ENCODE measurements at regions not wholly inside any gene's neighbourhood (a gene's known extent, or its start where the extent isn't known, plus 50 kb on each side); places are given as distances from the start of the nearest gene placed in this dataset.
"Not testable (repeated sequence)": the region's sequence is repeated elsewhere in the genome, so short reads cannot be mapped to it uniquely, and the experiment has no call there.

GRCh38 chr22:22811016-22812009 lies 76.3 kb upstream of the IGLL5 start:
- no peak for DNase-seq

- no peak for DNase-seq
Measured at GRCh38 chr22:22812031-22812905, 75.3 kb upstream of the IGLL5 start.

GRCh38 chr22:22813126-22814075 lies 74.2 kb upstream of the IGLL5 start:
- no peak for DNase-seq

GRCh38 chr22:22814666-22815396 lies 72.8 kb upstream of the IGLL5 start:
- no peak for DNase-seq

- DNase-seq: no peak
Measured at GRCh38 chr22:22815397-22816170, 72.0 kb upstream of the IGLL5 start.

- DNase-seq: no peak
Measured at GRCh38 chr22:22816171-22816514, 71.5 kb upstream of the IGLL5 start.

- DNase-seq: no peak
Measured at GRCh38 chr22:22816766-22817410, 70.7 kb upstream of the IGLL5 start.

- DNase-seq: no peak
Measured at GRCh38 chr22:22817468-22818201, 70.0 kb upstream of the IGLL5 start.

- no peak for DNase-seq
Measured at GRCh38 chr22:22818202-22818538, 69.4 kb upstream of the IGLL5 start.

GRCh38 chr22:22818861-22819855 lies 68.5 kb upstream of the IGLL5 start:
- peak; percentile 54 for DNase-seq

- no peak for DNase-seq
Measured at GRCh38 chr22:22820076-22820475, 67.5 kb upstream of the IGLL5 start.

GRCh38 chr22:22820626-22821025 lies 67.0 kb upstream of the IGLL5 start:
- DNase-seq: peak; percentile 63

- no peak for DNase-seq
Measured at GRCh38 chr22:22821340-22821739, 66.3 kb upstream of the IGLL5 start.

GRCh38 chr22:22822106-22822505 lies 65.5 kb upstream of the IGLL5 start:
- no peak for DNase-seq

- DNase-seq: not testable (repeated sequence)
Measured at GRCh38 chr22:22822553-22822952, 65.1 kb upstream of the IGLL5 start.

GRCh38 chr22:22823131-22823810 lies 64.3 kb upstream of the IGLL5 start:
- DNase-seq: no peak

GRCh38 chr22:22824340-22825212 lies 63.0 kb upstream of the IGLL5 start:
- no peak for DNase-seq
